GM23248 (cell line): ENCODE measurements at regions not wholly inside any gene's neighbourhood (a gene's known extent, or its start where the extent isn't known, plus 50 kb on each side); places are given as distances from the start of the nearest gene placed in this dataset. TPM values are rescaled to one million over a fixed set of nuclear protein-coding genes. Genes with fewer than 3 reads are reported as not detected.

ENCODE experiments used
- DNase-seq: peaks from one replicate; pipeline ENCODE4 v3.0.0-alpha.2; 2015
- H2AFZ ChIP-seq: fragments of 200-600 bp; sonication (generic); 2 replicates; pipeline ENCODE4 v1.6.1; 2016; ENCODE audit warnings: antibody characterized with exemption
- H3F3A ChIP-seq: fragments of 200-600 bp; sonication (generic); 2 replicates; pipeline ENCODE4 v1.6.1; 2016; ENCODE audit warnings: mild to moderate bottlenecking, antibody characterized with exemption, mixed run types; ENCODE audit not compliant: insufficient read depth
- H3K27ac ChIP-seq: fragments of 200-600 bp; sonication (generic); 2 replicates; pipeline ENCODE4 v1.5.1; 2016; ENCODE audit warnings: mild to moderate bottlenecking
- H3K27me3 ChIP-seq: fragments of 200-600 bp; sonication (generic); replicated peaks from 2 replicates; pipeline ENCODE4 v1.6.1; 2016; ENCODE audit warnings: mild to moderate bottlenecking; ENCODE audit not compliant: insufficient read depth
- H3K36me3 ChIP-seq: fragments of 200-600 bp; sonication (generic); 2 replicates; pipeline ENCODE4 v1.6.1; 2016; ENCODE audit warnings: low read depth, mild to moderate bottlenecking
- H3K4me1 ChIP-seq: fragments of 200-600 bp; sonication (generic); 2 replicates; pipeline ENCODE4 v1.6.1; 2016; ENCODE audit warnings: mild to moderate bottlenecking; ENCODE audit not compliant: insufficient read depth
- H3K4me2 ChIP-seq: fragments of 200-600 bp; sonication (generic); one replicate; pipeline ENCODE4 v1.6.1; 2016; ENCODE audit warnings: mild to moderate bottlenecking; ENCODE audit not compliant: unreplicated experiment
- H3K4me3 ChIP-seq: fragments of 200-600 bp; sonication (generic); 2 replicates; pipeline ENCODE4 v1.5.1; 2016; ENCODE audit warnings: mild to moderate bottlenecking
- H3K79me2 ChIP-seq: fragments of 200-600 bp; sonication (generic); 2 replicates; pipeline ENCODE4 v1.6.1; 2016; ENCODE audit warnings: mild to moderate bottlenecking; ENCODE audit not compliant: insufficient read depth
- H3K9ac ChIP-seq: fragments of 200-600 bp; sonication (generic); 2 replicates; pipeline ENCODE4 v1.6.1; 2016; ENCODE audit warnings: mild to moderate bottlenecking
- H3K9me2 ChIP-seq: fragments of 200-600 bp; sonication (generic); 2 replicates; pipeline ENCODE4 v1.6.1; 2016; ENCODE audit warnings: mixed run types, mild to moderate bottlenecking, moderate library complexity; ENCODE audit not compliant: insufficient read depth
- H3K9me3 ChIP-seq: fragments of 200-600 bp; sonication (generic); one replicate; pipeline ENCODE4 v1.6.1; 2017; ENCODE audit warnings: low read depth
- H4K20me1 ChIP-seq: fragments of 200-600 bp; sonication (generic); 2 replicates; pipeline ENCODE4 v1.6.0; 2016; ENCODE audit not compliant: insufficient read depth
- EZH2 ChIP-seq: fragments of 200-600 bp; sonication (generic); IDR thresholded peaks from 2 replicates; pipeline ENCODE4 v1.6.1; 2018; ENCODE audit warnings: antibody characterized with exemption, mild to moderate bottlenecking; ENCODE audit not compliant: insufficient read depth, poor library complexity, severe bottlenecking
- EZH2phosphoT487 ChIP-seq: fragments of 200-600 bp; sonication (generic); IDR thresholded peaks from 2 replicates; pipeline ENCODE4 v1.6.1; 2018; ENCODE audit warnings: antibody characterized with exemption, moderate library complexity, mild to moderate bottlenecking, low read depth; ENCODE audit not compliant: insufficient read depth
- WGBS, 2 experiments: methylation state at CpG; one replicate each; pipeline ENCODE4 v1.1.6; 2015 to 2017; ENCODE audit warnings: low lambda C conversion rate in 2 of 2, low coverage in 1 of 2; ENCODE audit errors: missing lambda C conversion rate in 2 of 2; 5-methylcytosine and 5-hydroxymethylcytosine counted together
- in situ Hi-C: fragments of 300-500 bp; cut with MboI; formaldehyde crosslinking; loops from 2 replicates; pipeline ENCODE4 v1.15.0; 2020
- small RNA-seq: library from RNA; depleted of rRNA; stranded (forward); fragments of <200 nt; gene quantifications from one replicate; pipeline ENCODE3, GENCODE V24; 2014; ENCODE audit warnings: low read depth, low replicate concordance

DNA sequence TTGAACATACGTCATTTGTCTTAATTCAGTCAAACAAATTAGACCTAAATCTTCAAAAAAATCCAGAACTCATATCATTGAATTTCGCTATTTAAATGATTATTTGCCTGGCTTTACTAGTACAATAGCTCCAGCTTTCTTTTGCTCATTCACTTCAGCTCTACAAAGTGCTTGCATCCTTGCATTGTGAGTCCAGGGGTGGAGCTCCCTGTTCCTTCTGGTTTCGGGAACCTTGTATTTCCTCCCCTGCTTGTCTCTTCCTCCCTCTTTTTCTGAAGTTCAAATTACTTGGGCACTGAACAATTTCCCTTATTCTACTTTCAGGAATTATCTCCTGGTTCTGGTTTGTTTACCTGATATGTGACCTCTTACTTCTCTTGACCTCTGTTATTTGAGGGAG is 58.1 kb upstream of the KITLG start:
- peak overlapping the region; percentile 54 for H2AFZ ChIP-seq
- peak overlapping the region; percentile 44 for H3K4me2 ChIP-seq
- in situ Hi-C loops, result no loop called here

DNA sequence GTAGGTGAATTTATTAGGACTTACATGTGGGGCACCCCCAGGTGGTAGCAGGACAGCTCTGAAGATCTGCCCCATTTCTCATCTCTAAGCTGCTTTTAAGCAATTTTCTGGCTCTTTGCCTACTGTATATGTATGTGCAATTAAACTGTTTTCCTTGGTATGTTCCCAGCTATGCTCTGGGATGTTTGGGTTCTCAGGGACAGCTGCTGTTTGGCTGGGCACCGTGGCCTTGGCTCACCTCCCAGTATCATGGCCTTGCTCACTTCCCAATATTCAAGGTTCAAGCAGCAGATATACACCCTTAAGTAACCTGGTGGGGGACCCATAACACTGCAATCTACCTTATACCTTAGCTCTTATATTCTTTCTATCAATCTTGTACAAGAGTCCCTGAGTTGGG is 53.7 kb upstream of the KITLG start:
- H3K4me1 ChIP-seq, result peaks cover 9% of the 10 kb centered on the region
- in situ Hi-C loops, result no loop called here
- H3K9me2 ChIP-seq, result no peaks in the 10 kb centered on the region
- no peak overlapping the region for H3K4me2 ChIP-seq
- no peak overlapping the region for H3K27ac ChIP-seq
- H2AFZ ChIP-seq, result no peak overlapping the region
- H3K4me3 ChIP-seq, result no peak overlapping the region
- H3K9me3 ChIP-seq, result no peaks in the 10 kb centered on the region
- no peaks in the 10 kb centered on the region for H4K20me1 ChIP-seq
- H3K27me3 ChIP-seq, result no peaks in the 10 kb centered on the region
- no peak for TF ChIP-seq EZH2phosphoT487
- TF ChIP-seq EZH2, result no peak
- H3K79me2 ChIP-seq, result no peaks in the 10 kb centered on the region
- H3K9ac ChIP-seq, result no peak overlapping the region
- H3F3A ChIP-seq, result peaks cover under 1% of the 10 kb centered on the region; the same call in 1 of the 2 replicates
- DNase-seq, result no peak
- 60 to 65% methylated on average over 1 of the region's 1 CpG for WGBS, 2 experiments
- H3K36me3 ChIP-seq, result no peaks in the 10 kb centered on the region

More for the DNA sequence above, 58.1 kb upstream of the KITLG start:
- 0 out of 2 replicates have a peak overlapping the region, but pooled peaks have one; percentile 4 for H3K4me3 ChIP-seq
- 98% methylated on average over 3 of the region's 3 CpGs for WGBS, 2 experiments
- peak overlapping the region; percentile 14 for H3K27ac ChIP-seq
- H4K20me1 ChIP-seq, result no peaks in the 10 kb centered on the region
- peaks cover 22% of the 10 kb centered on the region for H3K4me1 ChIP-seq
- H3K9ac ChIP-seq, result 0 out of 2 replicates have a peak overlapping the region, but pooled peaks have one; percentile 4
- peak; percentile 17 for DNase-seq
- no peaks in the 10 kb centered on the region for H3K27me3 ChIP-seq
- H3K79me2 ChIP-seq, result no peaks in the 10 kb centered on the region
- peaks cover 13% of the 10 kb centered on the region for H3F3A ChIP-seq
- no peaks in the 10 kb centered on the region for H3K9me3 ChIP-seq
- no peak for TF ChIP-seq EZH2
- no peak for TF ChIP-seq EZH2phosphoT487
- H3K36me3 ChIP-seq, result no peaks in the 10 kb centered on the region
- H3K9me2 ChIP-seq, result no peaks in the 10 kb centered on the region

DNA sequence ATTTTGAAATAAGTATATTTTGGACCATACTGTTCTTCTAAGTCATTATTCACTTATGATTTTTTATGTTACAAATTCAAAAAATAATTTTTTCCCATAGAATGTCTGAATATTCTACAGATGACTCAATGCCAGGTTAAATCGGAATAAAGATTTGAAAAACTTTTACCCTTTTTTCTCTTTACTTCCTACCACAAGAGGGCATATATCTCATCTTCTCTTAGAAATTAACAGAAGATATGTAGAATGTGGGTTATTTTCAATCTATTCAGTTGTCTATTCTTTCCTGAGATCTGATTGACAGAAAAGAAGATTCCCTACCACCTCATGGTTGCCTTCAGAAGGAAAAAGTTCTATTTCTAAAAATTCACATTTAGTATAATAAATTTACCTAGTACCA is 53.0 kb upstream of the KITLG start:
- Histone ChIP-seq H4K20me1 (no peaks in the 10 kb centered on the region), H3K4me1 (peaks cover 2% of the 10 kb centered on the region), H3F3A (no peaks in the 10 kb centered on the region), H3K36me3 (no peaks in the 10 kb centered on the region), H3K79me2 (no peaks in the 10 kb centered on the region), H3K9me2 (no peaks in the 10 kb centered on the region), H3K9me3 (no peaks in the 10 kb centered on the region), H3K4me2 (no peak overlapping the region), H3K27ac (no peak overlapping the region), H3K4me3 (no peak overlapping the region), H2AFZ (no peak overlapping the region), H3K27me3 (no peaks in the 10 kb centered on the region), H3K9ac (no peak overlapping the region)
- 86 to 88% methylated on average over 1 of the region's 1 CpG for WGBS, 2 experiments
- in situ Hi-C loops, result no loop called here
- TF ChIP-seq EZH2 (no peak), EZH2phosphoT487 (no peak)
- DNase-seq, result peak; percentile 44

DNA sequence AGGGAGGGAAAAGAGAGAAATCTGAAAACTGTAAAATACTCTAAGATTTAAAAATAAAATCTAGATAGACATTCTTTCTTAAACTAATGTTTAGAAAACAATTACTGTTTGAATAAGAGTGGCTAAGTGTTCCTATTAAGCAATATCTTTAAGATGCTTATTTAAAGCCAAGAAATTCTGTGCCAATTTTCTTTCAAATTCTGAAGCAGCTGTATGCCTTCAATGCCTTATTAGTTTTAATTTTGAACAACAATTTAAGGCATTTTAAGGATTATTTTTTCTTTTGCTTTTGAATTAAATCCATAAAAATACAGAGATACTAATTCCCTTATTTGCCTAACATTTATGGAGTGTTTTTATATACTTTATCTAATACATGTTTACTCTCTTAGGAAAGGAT is 50.3 kb upstream of the KITLG start:
- Histone ChIP-seq H3K36me3 (no peaks in the 10 kb centered on the region), H3K4me1 (peaks cover under 1% of the 10 kb centered on the region; the same call in 1 of the 2 replicates), H3K27me3 (no peaks in the 10 kb centered on the region), H2AFZ (no peak overlapping the region), H3K4me2 (no peak overlapping the region), H3K9ac (no peak overlapping the region), H4K20me1 (no peaks in the 10 kb centered on the region), H3K9me2 (no peaks in the 10 kb centered on the region), H3F3A (no peaks in the 10 kb centered on the region), H3K9me3 (no peaks in the 10 kb centered on the region), H3K4me3 (no peak overlapping the region), H3K79me2 (no peaks in the 10 kb centered on the region), H3K27ac (no peak overlapping the region)
- no peak for DNase-seq
- TF ChIP-seq EZH2phosphoT487 (no peak), EZH2 (no peak)
- in situ Hi-C loops, result no loop called here

Small RNAs in the stretch of these regions (small RNA-seq; reads per million reads assigned to genes)
- gene RNU7-120P, result not detected
